ENCODE measurements at regions not wholly inside any gene's neighbourhood (a gene's known extent, or its start where the extent isn't known, plus 50 kb on each side); places are given as distances from the start of the nearest gene placed in this dataset.

DNA sequence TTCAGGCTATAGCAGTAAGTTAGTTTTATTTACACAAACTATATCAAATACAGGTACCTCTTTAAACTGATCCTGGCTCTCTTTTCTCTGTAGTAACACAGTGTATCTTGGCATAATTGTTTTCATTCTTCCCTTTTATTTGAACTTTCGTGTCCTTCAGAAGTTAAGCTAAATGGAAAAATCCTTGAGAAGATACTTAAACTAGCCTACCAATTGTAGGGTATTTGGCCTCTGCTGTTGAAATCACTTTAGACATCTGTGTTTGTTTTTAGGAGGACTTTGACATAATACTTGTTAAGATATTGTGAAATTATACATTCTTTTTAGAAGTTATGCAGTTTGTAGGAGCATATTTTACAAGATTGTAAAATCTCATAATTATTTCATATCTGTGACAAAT is 90.3 kb upstream of the GK2 start:
- Mint-ChIP-seq H3K4me1 (ENCODE audit: low read depth) (no peaks in the 10 kb centered on the region), H3K9me3 (no peaks in the 10 kb centered on the region), H3K4me3 (ENCODE audit: low read depth) (no peak overlapping the region), H3K27ac (no peak overlapping the region), H3K36me3 (ENCODE audit: low read depth) (no peaks in the 10 kb centered on the region), H3K27me3 (ENCODE audit: low read depth) (no peaks in the 10 kb centered on the region)
- DNase-seq (ENCODE audit: low spot score), result no peak
- intact Hi-C loops (cut with micrococcal nuclease), result no loop called here

DNA sequence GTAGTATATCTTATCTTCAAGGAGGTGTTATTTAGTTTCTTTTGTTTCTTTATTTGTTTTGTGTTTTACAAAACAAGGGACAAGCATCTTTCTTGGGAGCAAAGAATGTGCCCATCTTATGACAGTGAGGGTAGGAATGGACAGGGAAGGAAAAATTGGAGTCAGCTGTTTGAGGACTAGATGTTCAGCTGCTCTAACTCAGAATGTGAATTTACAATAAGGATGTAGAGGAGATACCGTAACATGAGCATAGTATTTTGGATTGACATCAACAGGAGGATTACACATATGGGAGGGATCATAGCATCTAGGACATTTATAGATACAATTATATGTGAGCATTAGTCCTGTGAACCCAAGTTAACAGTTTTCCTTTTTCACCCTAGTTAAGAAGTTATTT is 89.0 kb upstream of the GK2 start:
- H3K4me1 Mint-ChIP-seq (ENCODE audit: low read depth), result no peaks in the 10 kb centered on the region
- no peaks in the 10 kb centered on the region for H3K9me3 Mint-ChIP-seq
- no peak overlapping the region for H3K27ac Mint-ChIP-seq
- DNase-seq (ENCODE audit: low spot score), result no peak
- intact Hi-C loops (cut with micrococcal nuclease), result no loop called here
- H3K4me3 Mint-ChIP-seq (ENCODE audit: low read depth), result no peak overlapping the region
- no peaks in the 10 kb centered on the region for H3K36me3 Mint-ChIP-seq (ENCODE audit: low read depth)
- H3K27me3 Mint-ChIP-seq (ENCODE audit: low read depth), result no peaks in the 10 kb centered on the region

DNA sequence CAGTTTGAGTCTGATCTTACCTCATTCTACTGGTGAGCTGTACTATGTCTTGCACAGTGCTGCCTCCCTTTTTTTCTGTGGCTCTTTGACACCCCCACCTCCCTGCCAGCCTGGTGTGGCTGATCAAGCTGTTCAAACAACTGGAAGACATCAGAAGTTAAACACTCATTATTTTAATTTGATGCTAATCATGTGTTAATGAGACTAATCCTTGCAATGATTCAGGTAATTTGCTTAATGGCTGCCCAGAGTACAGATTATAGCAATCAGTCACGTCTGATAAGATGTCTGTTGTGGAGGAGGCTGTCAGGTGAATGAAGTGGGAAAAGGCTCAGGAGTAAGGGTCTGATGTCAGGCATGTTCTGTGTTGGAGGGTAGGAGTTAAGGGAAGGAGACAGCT is 87.4 kb upstream of the GK2 start:
- no peaks in the 10 kb centered on the region for H3K36me3 Mint-ChIP-seq (ENCODE audit: low read depth)
- no peak for DNase-seq (ENCODE audit: low spot score)
- no peaks in the 10 kb centered on the region for H3K9me3 Mint-ChIP-seq
- no peaks in the 10 kb centered on the region for H3K4me1 Mint-ChIP-seq (ENCODE audit: low read depth)
- no peak overlapping the region for H3K27ac Mint-ChIP-seq
- no peaks in the 10 kb centered on the region for H3K27me3 Mint-ChIP-seq (ENCODE audit: low read depth)
- H3K4me3 Mint-ChIP-seq (ENCODE audit: low read depth), result no peak overlapping the region
- intact Hi-C loops (cut with micrococcal nuclease), result no loop called here

DNA sequence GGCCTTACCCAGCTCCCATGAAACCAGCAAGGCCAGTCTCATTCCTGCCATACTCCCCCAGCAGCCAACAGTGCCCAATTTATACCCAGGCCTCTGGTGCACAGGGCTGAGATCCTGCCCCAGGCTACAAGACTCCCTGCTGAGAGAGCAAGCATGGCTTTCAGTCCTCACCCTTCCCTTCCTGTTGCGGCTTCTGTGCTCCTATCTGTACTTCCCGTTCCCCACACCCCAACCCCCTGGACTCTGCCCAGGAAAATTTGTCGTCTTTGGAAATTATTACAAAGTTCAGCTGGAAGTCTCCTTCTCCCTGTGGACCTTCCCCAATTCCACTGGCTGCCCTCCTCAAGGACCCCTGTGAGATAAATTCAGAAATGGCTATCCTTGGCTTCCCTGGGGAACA is 84.1 kb upstream of the GK2 start:
- no peak for DNase-seq (ENCODE audit: low spot score)
- Mint-ChIP-seq H3K4me3 (ENCODE audit: low read depth) (no peak overlapping the region), H3K36me3 (ENCODE audit: low read depth) (no peaks in the 10 kb centered on the region), H3K9me3 (no peaks in the 10 kb centered on the region), H3K4me1 (ENCODE audit: low read depth) (no peaks in the 10 kb centered on the region), H3K27me3 (ENCODE audit: low read depth) (no peaks in the 10 kb centered on the region), H3K27ac (no peak overlapping the region)
- intact Hi-C loops (cut with micrococcal nuclease), result no loop called here

DNA sequence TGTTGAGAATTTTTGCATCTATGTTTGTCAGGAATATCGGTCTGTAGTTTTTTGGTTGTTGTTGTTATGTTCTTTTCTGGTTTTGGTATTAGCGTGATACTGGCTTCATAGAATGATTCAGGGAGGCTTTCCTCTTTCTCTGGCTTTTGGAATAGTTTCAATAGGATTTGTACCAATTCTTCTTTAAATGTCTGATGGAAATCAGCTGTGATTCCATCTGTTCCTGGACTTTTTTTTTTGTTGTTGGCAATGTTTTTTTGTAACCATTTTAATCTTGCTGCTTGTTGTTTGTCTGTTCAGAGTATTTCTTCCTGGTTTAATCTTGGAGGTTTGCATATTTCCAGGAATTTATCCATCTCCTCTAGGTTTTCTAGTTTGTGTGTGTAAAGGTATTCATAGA is 81.5 kb upstream of the GK2 start:
- H3K27ac Mint-ChIP-seq, result no peak overlapping the region
- H3K4me1 Mint-ChIP-seq (ENCODE audit: low read depth), result no peaks in the 10 kb centered on the region
- no peaks in the 10 kb centered on the region for H3K36me3 Mint-ChIP-seq (ENCODE audit: low read depth)
- H3K4me3 Mint-ChIP-seq (ENCODE audit: low read depth), result no peak overlapping the region
- DNase-seq (ENCODE audit: low spot score), result no peak
- intact Hi-C loops (cut with micrococcal nuclease), result no loop called here
- no peaks in the 10 kb centered on the region for H3K9me3 Mint-ChIP-seq
- H3K27me3 Mint-ChIP-seq (ENCODE audit: low read depth), result no peaks in the 10 kb centered on the region

DNA sequence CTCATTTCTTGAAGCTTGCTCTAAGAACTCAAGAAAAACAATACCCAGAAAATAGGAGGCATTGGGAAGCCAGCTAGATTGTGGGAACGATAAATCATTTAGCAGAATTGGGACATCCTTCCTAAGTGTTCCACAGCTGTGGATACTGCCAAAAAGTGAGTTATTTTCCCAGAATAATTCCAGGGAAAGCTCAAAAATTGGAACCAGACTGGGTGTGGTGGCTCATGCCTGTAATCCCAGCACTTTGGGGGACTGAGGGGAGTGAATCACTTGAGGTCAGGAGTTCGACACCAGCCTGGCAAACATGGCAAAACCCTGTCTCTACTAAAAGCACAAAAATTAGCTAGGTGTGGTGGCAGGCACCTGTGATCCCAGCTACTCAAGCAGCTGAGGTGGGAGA is 68.2 kb upstream of the GK2 start:
- DNase-seq (ENCODE audit: low spot score), result no peak
- intact Hi-C loops (cut with micrococcal nuclease), result no loop called here
- Mint-ChIP-seq H3K27me3 (ENCODE audit: low read depth) (no peaks in the 10 kb centered on the region), H3K36me3 (ENCODE audit: low read depth) (no peaks in the 10 kb centered on the region), H3K4me1 (ENCODE audit: low read depth) (no peaks in the 10 kb centered on the region), H3K4me3 (ENCODE audit: low read depth) (no peak overlapping the region), H3K9me3 (no peaks in the 10 kb centered on the region), H3K27ac (no peak overlapping the region)

DNA sequence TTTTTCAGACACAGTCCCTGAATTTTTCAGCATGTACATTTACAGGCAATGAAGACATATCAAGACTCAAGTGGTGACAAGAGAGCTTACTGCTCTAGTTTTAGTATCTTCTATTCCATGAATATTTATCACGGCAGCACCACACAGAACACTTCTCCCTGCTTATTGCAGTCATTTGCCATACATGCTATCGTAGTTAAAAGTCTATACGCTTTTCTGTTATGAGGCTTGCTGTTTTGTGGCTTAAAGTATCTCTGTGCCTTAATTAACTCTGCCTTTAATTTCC is 65.4 kb upstream of the GK2 start:
- no peak for DNase-seq (ENCODE audit: low spot score)
- H3K4me3 Mint-ChIP-seq (ENCODE audit: low read depth), result no peak overlapping the region
- H3K27ac Mint-ChIP-seq, result no peak overlapping the region
- no peaks in the 10 kb centered on the region for H3K36me3 Mint-ChIP-seq (ENCODE audit: low read depth)
- H3K27me3 Mint-ChIP-seq (ENCODE audit: low read depth), result no peaks in the 10 kb centered on the region
- H3K9me3 Mint-ChIP-seq, result no peaks in the 10 kb centered on the region
- intact Hi-C loops (cut with micrococcal nuclease), result no loop called here
- H3K4me1 Mint-ChIP-seq (ENCODE audit: low read depth), result no peaks in the 10 kb centered on the region

DNA sequence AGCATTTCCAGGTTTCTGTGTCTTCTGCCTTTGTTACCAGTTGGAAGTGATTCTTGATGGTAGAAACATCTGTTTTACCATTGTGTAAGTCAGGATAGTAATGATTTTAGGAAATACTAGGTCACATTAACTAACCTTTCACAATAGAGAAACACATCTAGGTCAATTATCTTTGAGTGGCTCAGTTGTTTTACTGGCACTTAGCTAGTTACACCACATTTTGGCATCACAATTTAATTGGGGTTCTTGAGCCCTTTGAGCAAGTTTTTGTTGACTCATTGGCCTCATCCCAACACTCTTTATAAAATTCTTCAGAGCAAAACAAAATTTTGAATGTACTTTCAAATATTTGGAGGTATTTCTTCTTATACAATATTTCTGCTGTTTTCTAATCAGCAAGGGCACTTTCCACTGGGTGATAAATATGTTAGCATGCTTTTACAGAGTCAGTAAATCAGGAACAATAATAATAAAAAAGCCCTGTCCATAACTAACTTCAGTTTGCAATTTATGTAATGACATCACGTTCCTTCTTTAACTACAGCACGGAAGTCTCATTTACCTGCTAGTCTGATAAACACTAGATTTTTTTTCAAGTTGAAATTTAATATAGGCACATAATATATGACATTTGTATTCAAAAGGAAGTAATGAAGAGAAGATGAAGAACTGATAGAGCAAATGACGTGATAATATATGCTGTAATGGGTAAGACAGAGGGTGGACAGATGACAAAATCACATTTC is 64.8 kb upstream of the GK2 start:
- Mint-ChIP-seq H3K36me3 (ENCODE audit: low read depth) (no peaks in the 10 kb centered on the region), H3K27ac (no peak overlapping the region), H3K27me3 (ENCODE audit: low read depth) (no peaks in the 10 kb centered on the region), H3K9me3 (no peaks in the 10 kb centered on the region), H3K4me1 (ENCODE audit: low read depth) (no peaks in the 10 kb centered on the region), H3K4me3 (ENCODE audit: low read depth) (no peak overlapping the region)
- DNase-seq (ENCODE audit: low spot score), result no peak
- intact Hi-C loops (cut with micrococcal nuclease), result no loop called here

DNA sequence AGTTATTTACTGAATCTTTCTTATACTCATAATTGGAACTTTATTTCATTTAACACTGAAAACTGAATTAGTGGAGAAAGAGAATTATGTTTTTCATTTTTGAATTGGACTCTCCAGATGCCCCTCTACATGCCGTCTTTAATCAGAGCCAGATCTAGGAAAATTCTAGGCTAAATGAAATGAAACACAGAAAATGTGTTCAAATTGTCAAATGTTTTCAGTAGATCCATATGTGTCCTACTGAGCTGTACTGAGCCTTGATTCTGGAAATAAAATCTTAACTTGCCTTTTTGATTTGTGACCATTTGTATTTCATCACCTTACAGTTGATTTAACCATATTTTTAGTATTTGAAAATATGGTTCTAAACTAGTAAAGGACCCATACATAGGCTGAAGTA is 64.0 kb upstream of the GK2 start:
- intact Hi-C loops (cut with micrococcal nuclease), result no loop called here
- no peaks in the 10 kb centered on the region for H3K36me3 Mint-ChIP-seq (ENCODE audit: low read depth)
- no peak overlapping the region for H3K4me3 Mint-ChIP-seq (ENCODE audit: low read depth)
- DNase-seq (ENCODE audit: low spot score), result no peak
- H3K27me3 Mint-ChIP-seq (ENCODE audit: low read depth), result no peaks in the 10 kb centered on the region
- H3K4me1 Mint-ChIP-seq (ENCODE audit: low read depth), result no peaks in the 10 kb centered on the region
- H3K27ac Mint-ChIP-seq, result no peak overlapping the region
- H3K9me3 Mint-ChIP-seq, result no peaks in the 10 kb centered on the region

DNA sequence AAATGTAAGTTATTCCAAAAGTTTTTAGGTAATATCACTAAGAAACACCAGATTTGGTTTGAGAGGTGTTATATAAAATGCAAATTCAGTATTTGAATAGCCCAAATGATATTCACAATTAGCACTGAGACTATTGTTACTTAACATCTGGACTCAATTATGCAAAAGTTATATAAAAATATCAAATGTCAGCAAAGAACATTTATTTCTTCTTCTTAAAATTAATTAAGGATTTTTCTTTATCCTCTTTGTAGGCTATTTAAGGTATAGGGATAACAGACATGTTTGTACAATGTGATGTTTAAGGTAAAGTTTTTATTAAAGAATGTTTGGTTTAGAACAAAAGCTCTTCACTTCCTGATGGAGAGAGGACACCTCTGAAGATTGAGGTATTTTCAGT is 63.3 kb upstream of the GK2 start:
- DNase-seq (ENCODE audit: low spot score), result no peak
- H3K4me3 Mint-ChIP-seq (ENCODE audit: low read depth), result no peak overlapping the region
- no peak overlapping the region for H3K27ac Mint-ChIP-seq
- H3K27me3 Mint-ChIP-seq (ENCODE audit: low read depth), result no peaks in the 10 kb centered on the region
- intact Hi-C loops (cut with micrococcal nuclease), result no loop called here
- no peaks in the 10 kb centered on the region for H3K36me3 Mint-ChIP-seq (ENCODE audit: low read depth)
- no peaks in the 10 kb centered on the region for H3K9me3 Mint-ChIP-seq
- no peaks in the 10 kb centered on the region for H3K4me1 Mint-ChIP-seq (ENCODE audit: low read depth)

DNA sequence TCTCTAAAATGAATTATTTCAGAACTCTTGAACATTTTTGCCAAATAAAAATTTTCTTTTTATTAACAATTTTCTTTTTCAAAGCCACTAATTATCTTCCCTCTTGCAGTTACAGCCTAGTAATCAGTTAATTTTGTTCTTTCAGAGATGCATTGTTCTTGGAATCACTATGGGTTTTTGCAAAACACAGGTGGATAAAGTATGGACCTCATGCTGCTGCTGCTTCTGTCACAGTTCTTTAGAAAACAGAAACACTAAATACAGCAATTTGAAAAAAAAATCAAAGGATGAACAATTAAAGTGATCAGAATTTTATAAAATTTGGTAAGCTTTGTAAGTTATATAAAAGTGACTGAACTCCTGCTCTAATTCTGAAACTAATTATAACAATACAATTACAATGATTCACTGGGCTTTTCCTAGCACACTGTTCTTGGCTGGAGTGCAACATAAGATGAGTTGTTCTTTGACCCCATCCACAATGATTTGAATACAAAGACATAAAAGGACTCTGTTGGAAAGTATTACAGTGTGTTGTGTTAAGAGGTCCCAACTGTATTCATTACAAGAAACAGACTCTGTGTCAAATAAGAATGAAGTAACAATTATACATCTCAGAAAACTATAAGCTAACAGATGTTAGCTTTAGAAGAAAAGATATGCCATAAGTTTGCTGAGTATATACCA is 59.4 kb upstream of the GK2 start:
- no peak overlapping the region for H3K27ac Mint-ChIP-seq
- H3K4me3 Mint-ChIP-seq (ENCODE audit: low read depth), result no peak overlapping the region
- intact Hi-C loops (cut with micrococcal nuclease), result no loop called here
- H3K4me1 Mint-ChIP-seq (ENCODE audit: low read depth), result no peaks in the 10 kb centered on the region
- no peaks in the 10 kb centered on the region for H3K36me3 Mint-ChIP-seq (ENCODE audit: low read depth)
- DNase-seq (ENCODE audit: low spot score), result no peak
- H3K9me3 Mint-ChIP-seq, result no peaks in the 10 kb centered on the region
- no peaks in the 10 kb centered on the region for H3K27me3 Mint-ChIP-seq (ENCODE audit: low read depth)

DNA sequence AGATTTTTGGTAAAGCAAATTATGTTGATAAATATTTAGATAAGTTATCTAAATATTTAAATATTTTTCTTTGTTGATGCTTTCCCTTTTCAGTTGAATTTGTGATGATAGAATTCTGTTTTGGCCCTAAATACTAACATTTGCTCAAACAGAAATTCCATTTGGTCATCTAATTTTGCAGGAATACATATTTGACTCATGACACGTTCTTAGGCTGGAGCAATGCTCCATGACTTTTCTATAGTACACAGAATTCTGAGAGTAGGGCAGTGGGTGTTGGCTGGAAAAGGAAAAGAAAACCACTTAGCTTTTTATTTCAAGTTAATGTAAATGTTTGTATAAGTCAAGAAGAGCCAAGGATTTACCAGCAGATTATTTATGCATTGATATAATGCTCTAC is 58.6 kb upstream of the GK2 start:
- intact Hi-C loops (cut with micrococcal nuclease), result no loop called here
- no peak overlapping the region for H3K27ac Mint-ChIP-seq
- H3K4me1 Mint-ChIP-seq (ENCODE audit: low read depth), result no peaks in the 10 kb centered on the region
- no peaks in the 10 kb centered on the region for H3K9me3 Mint-ChIP-seq
- no peaks in the 10 kb centered on the region for H3K36me3 Mint-ChIP-seq (ENCODE audit: low read depth)
- no peak for DNase-seq (ENCODE audit: low spot score)
- no peaks in the 10 kb centered on the region for H3K27me3 Mint-ChIP-seq (ENCODE audit: low read depth)
- no peak overlapping the region for H3K4me3 Mint-ChIP-seq (ENCODE audit: low read depth)

Data from activated T-helper 2 cell treated with anti-CD3 and anti-CD28 coated beads, Interferon-gamma antibody, Interleukin-2, Interleukin-4, amounts not matched to agents 10 μg/mL and 5 μg/mL and 100 μg/mL, durations not matched to agents 14 hours and 24 hours and 36 hours (primary cell).